ENCODE measurements at regions not wholly inside any gene's neighbourhood (a gene's known extent, or its start where the extent isn't known, plus 50 kb on each side); places are given as distances from the start of the nearest gene placed in this dataset.

DNA sequence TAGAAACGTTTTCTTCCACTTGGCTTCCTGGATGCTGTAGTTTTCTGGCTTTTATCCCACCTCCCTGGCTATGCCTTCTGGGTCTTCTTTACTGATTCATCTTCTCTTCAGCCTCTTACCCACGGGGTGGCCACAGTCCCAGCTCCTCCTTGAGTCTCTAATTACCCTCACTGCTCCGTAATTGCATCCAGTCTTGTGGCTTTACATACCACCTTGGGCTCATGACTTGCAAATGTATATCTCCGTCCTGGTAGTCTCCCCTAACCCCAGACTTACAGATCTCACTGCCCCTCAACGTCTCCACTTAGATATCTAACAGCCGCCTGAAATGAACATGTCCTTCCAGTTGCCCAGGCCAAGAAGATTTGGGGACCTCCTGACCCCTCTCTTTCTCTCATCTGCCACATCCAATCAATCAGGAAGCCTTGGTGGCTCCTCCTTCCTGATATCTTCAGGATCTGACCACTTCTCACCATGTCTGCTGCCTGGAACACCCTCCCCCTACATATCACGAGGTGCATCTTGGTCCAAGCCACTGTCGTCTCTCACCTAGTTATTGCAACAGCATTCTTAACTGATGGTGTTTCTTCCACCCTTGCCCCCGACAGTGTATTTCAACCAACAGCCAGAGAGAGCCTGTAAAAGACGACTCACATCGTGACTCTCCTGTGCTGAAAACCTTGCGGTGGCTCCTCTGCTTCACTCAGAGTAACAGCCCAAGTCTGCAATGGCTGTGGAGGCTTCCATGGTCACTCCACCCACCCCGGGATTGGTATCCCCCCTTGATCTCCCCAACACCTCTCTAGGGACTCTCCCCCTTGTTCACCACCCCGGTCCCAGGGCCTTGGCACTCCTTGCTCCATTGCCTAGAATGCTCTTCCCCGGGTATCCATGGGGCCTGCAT, 219.0 kb upstream of the POU3F1 start:
- POLR2A ChIA-PET, result no interaction called here
- H3K4me2 ChIP-seq (ENCODE audit: low read length), result no peak overlapping the region

DNA sequence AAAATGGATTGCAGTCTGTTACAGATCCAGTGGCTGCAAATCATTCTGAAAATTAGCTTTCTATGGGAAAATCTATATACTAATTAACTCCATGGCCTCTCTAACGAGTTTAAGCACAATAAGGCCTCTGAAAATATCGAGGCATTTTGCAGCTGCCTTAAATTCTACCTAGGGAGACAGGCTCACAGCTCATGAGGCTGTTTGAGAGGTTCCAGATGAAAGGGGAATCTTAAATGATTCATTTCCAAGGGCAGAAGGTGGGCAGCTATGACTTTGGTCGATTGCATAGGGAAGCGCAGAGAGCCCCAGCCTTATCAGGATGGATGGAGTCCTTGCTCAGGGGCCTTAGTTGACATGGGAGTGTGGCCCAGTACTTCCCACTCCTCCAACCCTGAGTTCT, 216.8 kb upstream of the POU3F1 start:
- Histone ChIP-seq H3K36me3 (ENCODE audit: insufficient read depth, low read length) (no peaks in the 10 kb centered on the region), H3K79me2 (ENCODE audit: insufficient read depth, low read depth, low read length) (no peaks in the 10 kb centered on the region), H2AFZ (ENCODE audit: low read length) (no peak overlapping the region), H3K4me2 (ENCODE audit: low read length) (no peak overlapping the region), H3K4me3 (ENCODE audit: low read depth, low read length, poor library complexity, severe bottlenecking) (no peak overlapping the region), H3K4me1 (ENCODE audit: insufficient read depth, low read length, poor library complexity, severe bottlenecking) (no peaks in the 10 kb centered on the region), H4K20me1 (ENCODE audit: insufficient read depth, low read length) (no peaks in the 10 kb centered on the region), H3K27ac (ENCODE audit: low read depth, low read length, poor library complexity, severe bottlenecking) (no peak overlapping the region), H3K9me2 (ENCODE audit: insufficient read depth, low read length) (no peaks in the 10 kb centered on the region), H3K9me3 (ENCODE audit: low read length) (no peaks in the 10 kb centered on the region)
- DNase-seq (ENCODE audit: low spot score), result no peak
- intact Hi-C loops (cut with micrococcal nuclease; ENCODE audit: unreplicated experiment), result no loop called here
- BruUV-seq (replicated peaks), result no TSS peak
- POLR2A ChIA-PET, result no interaction called here
- CTCF ChIA-PET (ENCODE audit: unreplicated experiment), result no interaction called here
- TF ChIP-seq, protein P1, sequence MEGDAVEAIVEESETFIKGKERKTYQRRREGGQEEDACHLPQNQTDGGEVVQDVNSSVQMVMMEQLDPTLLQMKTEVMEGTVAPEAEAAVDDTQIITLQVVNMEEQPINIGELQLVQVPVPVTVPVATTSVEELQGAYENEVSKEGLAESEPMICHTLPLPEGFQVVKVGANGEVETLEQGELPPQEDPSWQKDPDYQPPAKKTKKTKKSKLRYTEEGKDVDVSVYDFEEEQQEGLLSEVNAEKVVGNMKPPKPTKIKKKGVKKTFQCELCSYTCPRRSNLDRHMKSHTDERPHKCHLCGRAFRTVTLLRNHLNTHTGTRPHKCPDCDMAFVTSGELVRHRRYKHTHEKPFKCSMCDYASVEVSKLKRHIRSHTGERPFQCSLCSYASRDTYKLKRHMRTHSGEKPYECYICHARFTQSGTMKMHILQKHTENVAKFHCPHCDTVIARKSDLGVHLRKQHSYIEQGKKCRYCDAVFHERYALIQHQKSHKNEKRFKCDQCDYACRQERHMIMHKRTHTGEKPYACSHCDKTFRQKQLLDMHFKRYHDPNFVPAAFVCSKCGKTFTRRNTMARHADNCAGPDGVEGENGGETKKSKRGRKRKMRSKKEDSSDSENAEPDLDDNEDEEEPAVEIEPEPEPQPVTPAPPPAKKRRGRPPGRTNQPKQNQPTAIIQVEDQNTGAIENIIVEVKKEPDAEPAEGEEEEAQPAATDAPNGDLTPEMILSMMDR (conservative IDR thresholded peaks at IDR 0.05; ENCODE audit: low read length), result no peak

More for the DNA sequence above, 219.0 kb upstream of the POU3F1 start:
- H3K9me3 ChIP-seq (ENCODE audit: low read length), result no peaks in the 10 kb centered on the region
- H2AFZ ChIP-seq (ENCODE audit: low read length), result no peak overlapping the region
- no peaks in the 10 kb centered on the region for H3K36me3 ChIP-seq (ENCODE audit: insufficient read depth, low read length)
- H4K20me1 ChIP-seq (ENCODE audit: insufficient read depth, low read length), result no peaks in the 10 kb centered on the region
- no TSS peak for BruUV-seq (replicated peaks)
- TF ChIP-seq, protein P1 (conservative IDR thresholded peaks at IDR 0.05; ENCODE audit: low read length), result no peak
- TF ChIP-seq EZH2phosphoT487 (IDR thresholded peaks at IDR 0.05; ENCODE audit: borderline replicate concordance, low read depth, low read length), result no peak
- H3K27ac ChIP-seq (ENCODE audit: low read depth, low read length, poor library complexity, severe bottlenecking), result no peak overlapping the region
- H3K4me1 ChIP-seq (ENCODE audit: insufficient read depth, low read length, poor library complexity, severe bottlenecking), result no peaks in the 10 kb centered on the region
- H3K79me2 ChIP-seq (ENCODE audit: insufficient read depth, low read depth, low read length), result no peaks in the 10 kb centered on the region
- CTCF ChIA-PET (ENCODE audit: unreplicated experiment), result no interaction called here
- no peak for DNase-seq (ENCODE audit: low spot score)
- H3K9me2 ChIP-seq (ENCODE audit: insufficient read depth, low read length), result no peaks in the 10 kb centered on the region
- no peak overlapping the region for H3K4me3 ChIP-seq (ENCODE audit: low read depth, low read length, poor library complexity, severe bottlenecking)
- intact Hi-C loops (cut with micrococcal nuclease; ENCODE audit: unreplicated experiment), result no loop called here

GRCh38 chr1:38261574-38261973, 215.0 kb upstream of the POU3F1 start:
- BruUV-seq (replicated peaks), result no TSS peak
- no peaks in the 10 kb centered on the region for H3K79me2 ChIP-seq (ENCODE audit: insufficient read depth, low read depth, low read length)

More at GRCh38 chr1:38261574-38261973, 215.0 kb upstream of the POU3F1 start:
- CTCF ChIA-PET (ENCODE audit: unreplicated experiment), result no interaction called here
- no peak overlapping the region for H3K4me3 ChIP-seq (ENCODE audit: low read depth, low read length, poor library complexity, severe bottlenecking)
- no peak for DNase-seq (ENCODE audit: low spot score)
- no peaks in the 10 kb centered on the region for H3K4me1 ChIP-seq (ENCODE audit: insufficient read depth, low read length, poor library complexity, severe bottlenecking)
- no peaks in the 10 kb centered on the region for H3K9me2 ChIP-seq (ENCODE audit: insufficient read depth, low read length)
- H3K36me3 ChIP-seq (ENCODE audit: insufficient read depth, low read length), result no peaks in the 10 kb centered on the region
- H3K4me2 ChIP-seq (ENCODE audit: low read length), result no peak overlapping the region
- intact Hi-C loops (cut with micrococcal nuclease; ENCODE audit: unreplicated experiment), result no loop called here
- no peaks in the 10 kb centered on the region for H4K20me1 ChIP-seq (ENCODE audit: insufficient read depth, low read length)
- no peak overlapping the region for H3K27ac ChIP-seq (ENCODE audit: low read depth, low read length, poor library complexity, severe bottlenecking)
- POLR2A ChIA-PET, result no interaction called here
- H3K9me3 ChIP-seq (ENCODE audit: low read length), result no peaks in the 10 kb centered on the region
- no peak overlapping the region for H2AFZ ChIP-seq (ENCODE audit: low read length)
- TF ChIP-seq EZH2phosphoT487 (IDR thresholded peaks at IDR 0.05; ENCODE audit: borderline replicate concordance, low read depth, low read length), result no peak
- TF ChIP-seq, protein P1 (conservative IDR thresholded peaks at IDR 0.05; ENCODE audit: low read length), result no peak
